Heart left ventricle (tissue), 13 donors: ENCODE measurements at regions not wholly inside any gene's neighbourhood (a gene's known extent, or its start where the extent isn't known, plus 50 kb on each side); places are given as distances from the start of the nearest gene placed in this dataset.

Source experiments
- POLR2A ChIP-seq, 2 donors: fragments of 450-650 bp; IDR thresholded peaks; one replicate each; pipeline ENCODE4 v1.6.1; 2017; ENCODE audit warnings: antibody characterized with exemption in 2 of 2, mild to moderate bottlenecking in 2 of 2, moderate library complexity in 2 of 2
- TF ChIP-seq, protein P1 (sequence below), 12 donors: fragments of 200-600 bp; sonication (generic) in 4 of 12; IDR thresholded peaks; one replicate each; pipeline versions ENCODE4 v1.5.0 to v1.8.0; 2018 to 2022; ENCODE audit warnings: antibody characterized with exemption in 12 of 12, mild to moderate bottlenecking in 5 of 12
- donor health status: ischemic (EF 13 %, LVEDD 7.1; RV severe dilation, severe dysfunction).
- donor health status: DM: no; HTN: yes; CAD: no.
- donor health status: DM: no; HTN: no; CAD: no.
- donor health status: ischemic (EF 25% LVEDD 6.9; RV normal size, moderate dysfunction).
- donor health status: ischemic (EF 25% LVEDD 5.7; RV mildly dilated, moderate dysfunction).
- donor health status: ischemic (EF 35%, LVEDD 5.7; RV mildly dilated, moderate dysfunction).
- donor health status: nonischemic (EF 11% LVEDD 7.7; RV severe dilation, severe dysfunction).
- donor health status: DM: yes; HTN: yes; CAD: no.
- donor health status: PGD.
- donor health status: ischemic (EF 29% LVEDD 5.4; RV normal size, mild dysfunction).
- donor health status: nonischemic (EF 23%, LVEDD 6.1; RV moderate dilation, normal function).

DNA sequence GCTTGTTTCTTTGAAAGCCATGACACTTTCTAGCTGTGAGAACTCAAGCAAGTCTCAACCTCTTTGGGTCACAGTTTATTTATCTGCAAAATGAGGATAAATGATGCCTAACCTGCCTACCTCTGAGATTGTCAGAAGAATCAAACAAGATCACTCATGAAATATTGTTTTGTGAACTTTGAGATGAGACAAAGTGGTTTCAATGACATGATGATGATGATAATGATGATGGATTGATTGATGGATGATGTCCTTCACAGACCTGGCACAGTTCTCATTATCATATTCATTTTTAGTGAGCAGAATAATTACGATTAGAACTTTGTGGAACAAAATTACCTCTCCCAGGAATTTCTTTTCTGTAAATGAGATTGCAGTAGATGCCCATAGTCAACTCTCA is 129.2 kb downstream of the HHIPL2 start:
- TF ChIP-seq, protein P1, sequence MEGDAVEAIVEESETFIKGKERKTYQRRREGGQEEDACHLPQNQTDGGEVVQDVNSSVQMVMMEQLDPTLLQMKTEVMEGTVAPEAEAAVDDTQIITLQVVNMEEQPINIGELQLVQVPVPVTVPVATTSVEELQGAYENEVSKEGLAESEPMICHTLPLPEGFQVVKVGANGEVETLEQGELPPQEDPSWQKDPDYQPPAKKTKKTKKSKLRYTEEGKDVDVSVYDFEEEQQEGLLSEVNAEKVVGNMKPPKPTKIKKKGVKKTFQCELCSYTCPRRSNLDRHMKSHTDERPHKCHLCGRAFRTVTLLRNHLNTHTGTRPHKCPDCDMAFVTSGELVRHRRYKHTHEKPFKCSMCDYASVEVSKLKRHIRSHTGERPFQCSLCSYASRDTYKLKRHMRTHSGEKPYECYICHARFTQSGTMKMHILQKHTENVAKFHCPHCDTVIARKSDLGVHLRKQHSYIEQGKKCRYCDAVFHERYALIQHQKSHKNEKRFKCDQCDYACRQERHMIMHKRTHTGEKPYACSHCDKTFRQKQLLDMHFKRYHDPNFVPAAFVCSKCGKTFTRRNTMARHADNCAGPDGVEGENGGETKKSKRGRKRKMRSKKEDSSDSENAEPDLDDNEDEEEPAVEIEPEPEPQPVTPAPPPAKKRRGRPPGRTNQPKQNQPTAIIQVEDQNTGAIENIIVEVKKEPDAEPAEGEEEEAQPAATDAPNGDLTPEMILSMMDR (IDR thresholded peaks at IDR 0.05): no peak
- TF ChIP-seq POLR2A (IDR thresholded peaks at IDR 0.05): no peak
